SU-DHL-6 (cell line): ENCODE measurements at regions not wholly inside any gene's neighbourhood (a gene's known extent, or its start where the extent isn't known, plus 50 kb on each side); places are given as distances from the start of the nearest gene placed in this dataset.

Source experiments
- CTCF ChIP-seq: fragments of 200-600 bp; sonication (generic); IDR thresholded peaks from one replicate; pipeline ENCODE4 v1.5.1; 2017; ENCODE audit warnings: antibody characterized with exemption, mild to moderate bottlenecking, low read length, moderate library complexity; ENCODE audit not compliant: insufficient read depth, poor library complexity, severe bottlenecking
- EZH2phosphoT487 ChIP-seq: fragments of 200-600 bp; sonication (generic), shearing (Covaris generic); conservative IDR thresholded peaks from 2 replicates; pipeline ENCODE4 v1.6.1; 2018; ENCODE audit warnings: mild to moderate bottlenecking, antibody characterized with exemption, low read length, moderate library complexity, mixed read lengths

DNA sequence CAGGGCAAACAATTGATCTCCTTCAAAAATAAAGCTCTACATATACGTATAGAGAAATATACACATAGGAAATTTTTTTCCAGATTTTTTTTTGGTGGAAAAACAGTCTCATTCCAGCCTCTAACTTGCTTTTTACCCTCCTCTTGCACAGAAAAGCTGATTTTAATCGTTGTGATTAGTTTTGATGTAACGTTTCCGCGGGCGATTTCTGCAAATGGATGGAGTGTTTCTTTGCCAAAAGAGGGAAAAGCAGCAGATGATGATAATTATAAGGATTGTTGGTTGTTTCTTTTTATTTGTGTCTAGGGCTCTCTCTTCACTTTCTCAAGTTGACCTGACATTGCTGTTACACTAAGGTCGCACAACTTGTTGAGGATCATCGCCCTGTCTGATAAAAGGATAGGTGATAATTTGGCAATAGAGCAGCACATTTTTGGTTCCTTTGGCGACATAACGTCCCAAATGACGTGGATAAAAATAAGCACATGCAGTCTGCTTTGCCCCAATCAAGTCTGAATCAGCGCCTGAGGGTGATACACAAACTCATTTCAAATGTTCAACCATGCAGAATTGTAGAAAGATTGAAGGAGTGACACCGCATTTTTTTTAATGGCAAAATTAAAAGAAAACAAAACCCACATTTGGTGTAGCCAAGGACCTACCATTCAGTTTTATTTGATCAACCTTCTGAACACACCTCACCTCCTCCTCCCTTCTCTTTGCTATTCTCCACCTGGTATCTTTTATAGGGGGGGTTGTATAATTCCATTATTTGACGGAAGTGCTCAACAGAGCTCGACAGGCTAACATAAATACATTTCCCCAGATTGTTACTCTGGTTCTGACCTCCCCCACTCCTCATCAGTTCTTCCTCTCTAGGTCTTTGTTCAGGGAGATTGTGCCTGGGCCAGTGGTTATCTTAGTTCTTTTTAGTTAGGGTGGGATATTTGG is 109.6 kb upstream of the KCTD1 start:
- no peak for TF ChIP-seq CTCF
- TF ChIP-seq EZH2phosphoT487, result no peak
